ENCODE measurements at regions not wholly inside any gene's neighbourhood (a gene's known extent, or its start where the extent isn't known, plus 50 kb on each side); places are given as distances from the start of the nearest gene placed in this dataset.

DNA sequence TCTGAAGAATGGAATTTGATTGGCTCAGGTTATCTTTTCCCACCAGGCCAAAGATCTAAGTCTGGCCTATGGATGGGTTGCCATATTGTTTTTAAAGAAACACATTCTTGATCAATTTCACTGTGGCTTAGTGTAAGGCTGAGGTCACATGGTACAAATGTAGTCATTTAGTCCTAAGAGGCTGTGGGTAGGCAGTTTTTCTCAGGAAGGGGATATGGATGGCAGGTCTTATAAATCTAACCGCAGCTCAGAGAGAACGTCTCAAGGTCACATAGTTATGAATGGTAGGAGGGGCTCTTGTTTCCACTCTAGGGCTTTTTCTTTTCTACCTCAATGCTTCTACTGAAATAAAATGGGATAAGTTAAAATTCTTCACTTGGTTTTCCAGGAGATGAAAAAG, 128.6 kb upstream of the ACTBL2 start:
- DNase-seq (ENCODE audit: low spot score): no peak

DNA sequence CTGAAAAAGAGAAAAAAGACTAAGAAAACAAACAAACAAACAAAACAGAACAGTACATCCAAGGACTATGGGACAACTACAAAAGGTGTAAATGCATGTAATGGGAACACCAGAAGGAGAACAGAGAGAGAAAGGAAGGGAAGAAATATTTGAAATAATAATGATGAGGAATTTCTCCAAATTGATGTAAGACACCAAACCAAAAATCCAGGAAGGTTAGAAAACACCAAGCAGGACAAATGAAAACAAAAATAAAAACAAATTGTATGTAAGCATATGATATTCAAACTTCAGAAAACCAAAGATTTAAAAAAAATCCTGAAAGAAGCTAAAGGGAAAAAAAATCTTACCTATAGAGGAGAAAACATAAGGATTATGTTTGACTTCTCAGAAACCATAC, 125.9 kb upstream of the ACTBL2 start:
- no peak for DNase-seq (ENCODE audit: low spot score)

- no peak for DNase-seq (ENCODE audit: low spot score)
Observed at GRCh38 chr5:57601996-57602395, 119.4 kb upstream of the ACTBL2 start.

DNA sequence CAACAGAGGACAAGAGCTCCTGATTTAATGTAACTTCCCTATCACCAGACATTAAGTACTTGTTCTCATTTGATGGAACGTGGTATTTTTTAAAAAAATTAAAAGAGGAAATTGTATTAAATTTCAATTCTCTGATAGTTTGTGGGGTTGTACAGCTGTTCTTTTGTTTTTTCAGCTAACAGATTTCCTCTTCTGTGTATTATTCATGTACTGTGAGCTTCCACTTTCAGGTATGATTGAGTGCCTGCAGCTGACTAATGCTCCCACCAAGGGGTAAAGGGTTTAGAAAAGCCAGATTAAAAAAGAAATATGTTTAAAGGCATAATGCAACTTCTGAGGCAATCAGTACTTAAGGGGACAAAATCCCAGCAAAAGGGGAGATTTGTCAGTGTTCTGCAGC, 117.7 kb upstream of the ACTBL2 start:
- DNase-seq (ENCODE audit: low spot score): no peak

- peak; percentile 46 for DNase-seq (ENCODE audit: low spot score)
Observed at GRCh38 chr5:57598756-57599155, 116.1 kb upstream of the ACTBL2 start.

DNA sequence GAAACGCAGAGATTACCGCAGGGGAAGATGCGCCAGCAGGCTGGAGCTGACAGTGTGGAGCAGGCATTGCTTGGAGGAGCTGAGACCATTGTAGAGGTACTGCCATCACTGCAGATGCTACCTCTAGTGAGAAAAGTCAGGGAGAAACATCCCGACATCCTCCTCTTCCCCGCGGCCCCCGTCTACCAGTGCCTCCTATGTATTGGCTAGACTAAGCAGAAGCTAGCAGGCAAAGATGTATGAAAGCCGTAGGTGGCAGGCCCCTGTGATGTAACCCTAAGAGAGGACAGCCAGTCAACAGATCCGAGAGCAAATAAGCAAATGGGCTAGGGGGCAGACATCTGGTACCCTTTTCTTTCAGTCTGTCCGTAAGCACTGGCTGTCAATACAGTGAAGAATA, 115.5 kb upstream of the ACTBL2 start:
- DNase-seq (ENCODE audit: low spot score): no peak

DNA sequence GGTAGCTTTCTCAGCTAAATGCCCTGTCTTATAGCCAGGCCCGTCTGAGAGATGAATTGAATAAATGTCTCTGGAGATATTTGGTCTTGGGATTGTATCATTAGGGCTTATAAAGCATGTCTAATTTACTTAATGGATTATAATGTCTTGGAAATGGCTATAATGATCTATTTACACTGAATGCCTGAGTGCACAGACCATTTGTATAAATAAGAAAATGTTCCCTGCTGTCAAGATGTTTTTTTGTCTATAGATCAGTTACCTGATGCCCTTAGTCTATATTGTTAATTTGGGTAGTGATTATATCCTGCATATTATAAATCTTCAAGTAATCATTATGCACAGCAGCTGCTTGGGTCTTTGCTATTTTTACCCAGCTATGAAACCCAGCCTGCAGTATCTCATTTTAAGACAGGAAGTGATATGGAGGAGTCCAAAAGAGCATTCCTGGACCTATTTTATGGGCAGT, 112.9 kb upstream of the ACTBL2 start:
- DNase-seq (ENCODE audit: low spot score): no peak

DNA sequence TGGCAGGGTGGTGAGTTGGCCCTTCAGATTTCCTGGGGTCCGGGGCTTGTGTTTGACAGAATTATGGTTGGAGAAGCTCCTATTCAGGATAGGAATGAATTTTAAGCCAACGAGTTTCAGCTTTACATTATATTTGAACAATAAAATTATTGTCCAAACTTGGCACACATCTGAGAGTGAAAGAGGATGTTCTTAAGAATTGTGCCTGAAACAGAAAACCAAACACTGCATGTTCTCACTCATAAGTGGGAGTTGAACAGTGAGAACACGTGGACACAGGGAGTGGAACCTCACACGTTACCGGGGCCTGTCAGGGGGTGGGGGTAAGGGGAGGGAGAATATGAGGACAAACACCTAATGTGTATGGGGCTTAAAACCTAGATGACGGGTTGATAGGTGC, 111.8 kb upstream of the ACTBL2 start:
- DNase-seq (ENCODE audit: low spot score): no peak

DNA sequence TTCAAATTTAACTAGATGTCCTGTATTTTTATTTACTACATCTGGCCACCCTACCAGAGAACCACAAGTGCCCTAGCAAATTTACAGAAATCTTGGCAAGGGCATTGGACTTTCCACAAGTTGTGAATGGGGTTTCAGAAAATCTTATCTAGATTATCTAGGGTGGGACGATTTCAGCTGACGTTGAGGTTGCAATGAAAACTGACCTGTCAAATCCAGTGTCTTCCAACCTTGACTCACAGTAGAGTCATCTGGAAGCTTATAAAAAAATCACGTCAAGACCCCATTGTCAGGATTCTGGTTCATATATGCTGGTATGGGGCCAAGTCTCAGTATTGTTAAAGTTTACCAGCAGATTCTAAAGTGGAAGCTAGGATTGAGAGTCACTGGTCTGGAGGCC, 109.6 kb upstream of the ACTBL2 start:
- DNase-seq (ENCODE audit: low spot score): no peak

DNA sequence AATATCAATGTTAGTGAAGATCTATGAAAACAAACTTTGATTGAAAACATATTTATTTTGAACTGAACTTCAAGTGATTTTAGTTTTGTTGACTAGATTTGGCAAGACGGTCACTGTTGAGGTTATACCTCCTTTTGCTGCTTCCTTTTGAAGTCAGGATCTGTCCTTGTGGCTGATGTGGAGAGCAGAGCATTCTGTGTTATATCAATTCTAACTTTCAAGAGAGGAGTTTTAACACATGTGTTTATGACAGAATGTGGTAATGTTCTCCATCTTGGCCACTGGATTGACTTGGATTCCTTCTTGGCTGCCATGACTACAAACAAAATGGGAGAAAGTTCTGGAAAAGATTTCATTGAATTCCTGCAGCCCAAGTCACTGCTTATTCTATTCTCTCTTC, 104.0 kb upstream of the ACTBL2 start:
- no peak for DNase-seq (ENCODE audit: low spot score)

DNA sequence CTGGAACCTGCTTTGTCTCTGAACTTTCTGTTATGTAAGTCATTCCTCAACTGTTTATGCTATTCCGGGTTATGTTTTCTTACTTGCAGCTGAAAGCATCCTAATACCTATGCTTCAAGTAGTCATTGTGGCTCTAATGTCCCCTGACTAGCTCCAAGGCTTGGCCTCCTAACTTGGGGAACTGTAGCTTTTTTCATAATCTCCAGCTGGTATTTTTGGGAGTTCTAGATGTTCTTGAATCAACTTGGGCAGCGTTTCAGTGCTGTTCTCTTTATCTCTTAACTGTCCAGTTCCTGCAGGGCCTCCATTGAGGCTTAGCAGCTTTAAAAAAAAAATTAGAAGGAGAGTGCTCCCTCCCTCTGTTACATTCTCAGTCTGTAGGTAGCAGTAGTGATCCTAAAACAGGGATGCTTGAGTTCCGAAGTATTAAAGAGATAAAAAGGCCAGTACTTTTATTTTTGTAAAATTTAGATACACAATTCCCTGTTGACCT, 100.0 kb upstream of the ACTBL2 start:
- DNase-seq (ENCODE audit: low spot score): no peak

GRCh38 chr5:57581772-57582171, 99.2 kb upstream of the ACTBL2 start:
- DNase-seq (ENCODE audit: low spot score): no peak

DNA sequence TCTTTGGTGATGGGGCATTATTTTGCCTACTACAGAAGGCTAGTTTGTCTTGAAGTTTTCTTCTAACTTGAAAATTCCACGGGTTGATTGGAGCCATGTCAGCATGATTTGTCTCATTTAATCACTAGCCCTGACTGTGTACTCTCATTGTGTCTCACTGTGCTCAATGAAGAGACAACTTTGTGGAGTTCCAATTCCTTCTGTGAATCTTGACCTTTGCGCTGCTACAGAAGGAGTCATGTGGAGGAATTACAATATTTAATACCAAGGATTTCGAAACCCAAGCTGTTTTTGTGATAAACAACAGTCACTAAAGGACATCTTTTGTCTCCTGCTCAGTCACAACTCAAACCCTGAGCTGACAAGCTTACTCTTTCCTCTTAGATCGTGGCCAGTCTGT, 98.6 kb upstream of the ACTBL2 start:
- DNase-seq (ENCODE audit: low spot score): no peak

DNA sequence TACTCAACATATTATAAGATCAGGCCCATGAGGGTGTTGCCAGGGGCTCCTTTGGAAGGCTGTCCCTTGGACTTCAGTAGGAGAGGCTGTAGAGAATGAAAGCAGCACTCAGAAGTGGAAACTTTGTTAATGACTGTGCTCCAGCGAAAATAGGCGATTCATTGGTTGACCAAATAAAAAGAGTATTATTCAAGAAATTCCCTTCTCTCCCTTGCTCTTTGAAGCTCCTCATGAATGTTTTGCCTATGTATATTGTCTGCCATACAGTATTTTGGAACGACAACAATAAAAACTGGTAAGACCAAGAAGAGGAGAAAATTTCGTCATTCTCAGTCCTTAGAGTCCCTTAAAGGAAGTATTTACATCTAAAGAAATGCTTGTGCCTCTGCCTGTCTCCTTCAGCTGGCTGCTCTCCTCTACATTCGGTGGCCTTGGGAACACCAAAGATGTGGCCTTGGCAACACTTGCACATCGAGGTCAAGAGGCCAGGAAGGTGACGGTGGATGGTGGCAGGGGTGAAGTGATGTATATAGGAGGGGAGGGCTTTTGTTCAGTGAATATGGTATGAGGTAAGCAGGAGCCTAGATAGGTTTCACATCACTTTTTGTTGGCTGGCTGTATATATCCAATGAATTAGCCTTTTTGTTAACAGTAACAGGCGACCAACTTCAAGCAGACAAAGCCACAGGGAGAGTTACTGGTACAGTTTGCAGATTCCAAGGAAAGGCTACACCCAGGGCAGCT, 95.0 kb upstream of the ACTBL2 start:
- no peak for DNase-seq (ENCODE audit: low spot score)

- no peak for DNase-seq (ENCODE audit: low spot score)
Observed at GRCh38 chr5:57576317-57576716, 93.7 kb upstream of the ACTBL2 start.

- DNase-seq (ENCODE audit: low spot score): no peak
Observed at GRCh38 chr5:57575839-57576238, 93.2 kb upstream of the ACTBL2 start.

- no peak for DNase-seq (ENCODE audit: low spot score)
Observed at GRCh38 chr5:57572461-57572860, 89.8 kb upstream of the ACTBL2 start.

GRCh38 chr5:57569601-57570000, 87.0 kb upstream of the ACTBL2 start:
- DNase-seq (ENCODE audit: low spot score): no peak

GRCh38 chr5:57568136-57568535, 85.5 kb upstream of the ACTBL2 start:
- DNase-seq (ENCODE audit: low spot score): no peak

- no peak for DNase-seq (ENCODE audit: low spot score)
Observed at GRCh38 chr5:57566914-57567313, 84.3 kb upstream of the ACTBL2 start.

GRCh38 chr5:57561231-57561842, 78.7 kb upstream of the ACTBL2 start:
- DNase-seq (ENCODE audit: low spot score): no peak

- no peak for DNase-seq (ENCODE audit: low spot score)
Observed at GRCh38 chr5:57559110-57559635, 76.6 kb upstream of the ACTBL2 start.

DNA sequence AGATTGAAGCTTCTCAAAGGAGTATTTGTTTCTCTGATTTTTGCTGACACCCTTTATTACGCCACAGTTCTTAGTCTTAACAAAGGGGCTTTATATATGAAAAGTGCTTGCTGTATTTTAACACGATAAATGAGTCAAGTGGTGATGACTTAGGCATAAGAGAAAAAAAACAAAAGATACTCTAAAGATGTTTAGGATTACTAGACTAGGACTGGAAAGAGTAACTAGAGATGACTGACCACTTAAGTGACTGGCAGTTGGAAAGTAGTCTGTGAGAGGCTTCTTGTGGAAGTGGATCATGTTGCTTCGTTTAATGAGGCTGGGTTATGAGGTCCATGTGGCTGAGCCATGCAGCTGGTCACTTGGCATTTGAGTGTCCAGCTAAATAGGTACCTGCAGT, 69.4 kb upstream of the ACTBL2 start:
- DNase-seq (ENCODE audit: low spot score): no peak

DNA sequence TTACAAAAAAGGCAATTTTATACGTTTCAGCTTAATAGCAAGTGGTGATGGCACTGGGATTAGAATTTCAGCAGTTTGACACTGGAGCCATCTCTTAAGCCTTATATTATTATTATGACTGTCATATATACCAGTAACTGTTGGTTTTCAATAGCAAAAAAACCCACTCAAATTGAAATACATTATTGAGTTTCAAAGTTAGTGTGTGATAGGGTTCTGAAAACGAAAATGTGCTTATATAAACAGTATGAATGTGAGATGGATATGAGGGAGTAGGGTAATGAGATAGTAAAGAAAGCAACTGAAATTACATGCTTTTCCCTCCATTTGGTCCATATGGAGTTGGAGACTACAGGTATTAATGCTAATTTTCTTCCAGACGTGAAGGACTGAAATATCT, 68.6 kb upstream of the ACTBL2 start:
- DNase-seq (ENCODE audit: low spot score): no peak

All from GM03348 (cell line).